K562 (cell line): ENCODE measurements at regions not wholly inside any gene's neighbourhood (a gene's known extent, or its start where the extent isn't known, plus 50 kb on each side); places are given as distances from the start of the nearest gene placed in this dataset.

Experiments used
- ATAC-seq: fragments of 200-7000 bp; cut with Tn5 transposase; 3 replicates; pipeline ENCODE4 v1.9.1; 2020; ENCODE audit warnings: moderate library complexity
- BruUV-seq: library from RNA; stranded (reverse); fragments of 400-500 nt; replicated peaks from 2 replicates; lab custom pipeline; 2021; lab: Mats Ljungman, UMichigan
- CTCF ChIA-PET: fragments of 300-600 bp; formaldehyde crosslinking; extraction: SDS; loops from one replicate; lab custom pipeline; 2021; ENCODE audit warnings: low intra/inter-chr PET ratio; lab: Yijun Ruan, JAX
- POLR2A ChIA-PET: fragments of 300-600, 350-650 bp; sonication (Branson Sonifier 250); formaldehyde crosslinking; extraction: SDS; loops from one replicate; lab custom pipeline; 2021; ENCODE audit warnings: antibody characterized with exemption, inconsistent platforms; lab: Yijun Ruan, JAX
- DNase-seq, 4 experiments: peaks; one replicate each; pipeline versions ENCODE4 v3.0.0 to v3.0.0-alpha.2; 2011 to 2018; ENCODE audit warnings: low spot score in 3 of 4, mixed read lengths in 3 of 4; ENCODE audit errors: extremely low read depth in 1 of 4
- FAIRE-seq: peaks from 2 replicates; lab custom pipeline; 2011; peaks lifted over from hg19 to GRCh38; lab: Jason Lieb, UNC
- H2AFZ ChIP-seq: 2 replicates; pipeline ENCODE4 v1.6.0; 2011; ENCODE audit warnings: low read depth, low read length, control low read depth, inconsistent platforms
- H3K27ac ChIP-seq: fragments of 200-600 bp; 3 replicates; pipeline ENCODE4 v1.8.0; 2011; ENCODE audit warnings: low read depth, mild to moderate bottlenecking, control low read depth, inconsistent platforms, low read length, moderate library complexity, mixed read lengths; ENCODE audit errors: extremely low read depth
- H3K27me3 ChIP-seq, 2 experiments: fragments of 300-600 bp in 1 of 2; 2 replicates in 1 of 2; 3 replicates in 1 of 2; pipeline versions ENCODE4 v1.6.0 to v1.8.0; 2011; ENCODE audit warnings: inconsistent platforms in 2 of 2, low read length in 2 of 2, mild to moderate bottlenecking in 1 of 2, mixed read lengths in 1 of 2, moderate library complexity in 1 of 2; ENCODE audit not compliant: control insufficient read depth in 2 of 2, insufficient read depth in 2 of 2
- H3K36me3 ChIP-seq: fragments of 300-600 bp; 3 replicates; pipeline ENCODE4 v1.8.0; 2011; ENCODE audit warnings: mild to moderate bottlenecking, low read length, inconsistent platforms; ENCODE audit not compliant: control insufficient read depth, insufficient read depth
- H3K4me1 ChIP-seq, 2 experiments: fragments of 200-600 bp in 1 of 2; replicated peaks in 1 of 2; 2 replicates in 1 of 2; 3 replicates in 1 of 2; pipeline versions ENCODE4 v1.5.1 to v1.8.0; 2011; ENCODE audit warnings: inconsistent platforms in 2 of 2, low read length in 2 of 2, mild to moderate bottlenecking in 1 of 2, mixed read lengths in 1 of 2, moderate library complexity in 1 of 2; ENCODE audit not compliant: control insufficient read depth in 2 of 2, insufficient read depth in 2 of 2
- H3K4me2 ChIP-seq: 2 replicates; pipeline ENCODE4 v1.6.1; 2011; ENCODE audit warnings: low read length, control low read depth, inconsistent platforms, mixed read lengths; ENCODE audit not compliant: insufficient read depth
- H3K4me3 ChIP-seq: fragments of 200-600 bp; sonication (generic), shearing (Covaris generic); 2 replicates; pipeline ENCODE4 v1.5.1; 2016; ENCODE audit warnings: control low read depth, inconsistent platforms
- H3K79me2 ChIP-seq: fragments of 200-600 bp; 3 replicates; pipeline ENCODE4 v1.8.0; 2011; ENCODE audit warnings: low read length, inconsistent platforms; ENCODE audit not compliant: control insufficient read depth, insufficient read depth
- H3K9ac ChIP-seq, 2 experiments: 2 replicates each; pipeline versions ENCODE4 v1.6.0 to v1.6.1; 2011; ENCODE audit warnings: low read depth in 2 of 2, low read length in 2 of 2, control low read depth in 1 of 2, inconsistent platforms in 1 of 2, mild to moderate bottlenecking in 1 of 2, mixed read lengths in 1 of 2; ENCODE audit not compliant: insufficient read depth in 1 of 2
- H3K9me1 ChIP-seq: one replicate; pipeline ENCODE4 v1.6.0; 2011; ENCODE audit warnings: inconsistent platforms, mild to moderate bottlenecking, low read length, moderate library complexity; ENCODE audit not compliant: control insufficient read depth, insufficient read depth
- H3K9me3 ChIP-seq: replicated peaks from 2 replicates; pipeline ENCODE4 v1.5.1; 2011; ENCODE audit warnings: low read depth, low read length, inconsistent platforms; ENCODE audit not compliant: control insufficient read depth, insufficient read depth
- H4K20me1 ChIP-seq: replicated peaks from 2 replicates; pipeline ENCODE4 v1.6.1; 2011; ENCODE audit warnings: low read length, inconsistent platforms, mixed read lengths; ENCODE audit not compliant: control insufficient read depth, insufficient read depth
- GTF2E2 ChIP-seq: fragments of 200-800 bp; sonication (Bioruptor generic); IDR thresholded peaks from 2 replicates; pipeline ENCODE4 v1.6.1; 2016; ENCODE audit warnings: missing genetic modification characterization, missing compliant biosample characterization
- HMBOX1 ChIP-seq: sonication (generic); IDR thresholded peaks from 2 replicates; pipeline ENCODE4 v1.6.1; 2016
- JUND ChIP-seq, 2 experiments: IDR thresholded peaks; 2 replicates in 1 of 2; 3 replicates in 1 of 2; pipeline ENCODE4 v1.6.1; 2011; ENCODE audit warnings: borderline replicate concordance in 2 of 2, low read depth in 2 of 2, low read length in 2 of 2, improper control_type of control experiment in 1 of 2, missing biosample characterization in 1 of 2, missing genetic modification characterization in 1 of 2, missing genetic modification reagents in 1 of 2
- LEF1 ChIP-seq: fragments of 450-650 bp; IDR thresholded peaks from 2 replicates; pipeline ENCODE4 v1.6.1; 2016; ENCODE audit warnings: mild to moderate bottlenecking
- MAFG ChIP-seq: fragments of 450-650 bp; conservative IDR thresholded peaks from 2 replicates; pipeline ENCODE4 v1.6.1; 2016; ENCODE audit warnings: missing genetic modification characterization, missing compliant biosample characterization
- MYBL2 ChIP-seq, 2 experiments: fragments of 450-650 bp in 1 of 2; sonication (generic) in 1 of 2; formaldehyde crosslinking in 1 of 2; IDR thresholded peaks; 2 replicates each; pipeline versions ENCODE4 v1.6.1 to v1.8.1; 2017 to 2022; ENCODE audit warnings: borderline replicate concordance in 1 of 2, inconsistent platforms in 1 of 2, low read depth in 1 of 2, mild to moderate bottlenecking in 1 of 2, missing genetic modification reagents in 1 of 2, moderate library complexity in 1 of 2
- NCOA4 ChIP-seq: fragments of 450-650 bp; IDR thresholded peaks from 2 replicates; pipeline ENCODE4 v1.6.1; 2018; ENCODE audit warnings: mild to moderate bottlenecking; ENCODE audit not compliant: partially characterized antibody
- PML ChIP-seq: IDR thresholded peaks from 2 replicates; pipeline ENCODE4 v1.6.1; 2012; ENCODE audit warnings: low read length, inconsistent platforms
- PYGO2 ChIP-seq: fragments of 450-650 bp; IDR thresholded peaks from 2 replicates; pipeline ENCODE4 v1.6.1; 2016; ENCODE audit warnings: mild to moderate bottlenecking, missing genetic modification characterization, moderate library complexity, missing compliant biosample characterization
- RBM15 ChIP-seq: fragments of 200-400 bp; formaldehyde crosslinking; IDR thresholded peaks from 2 replicates; pipeline ENCODE4 v1.6.1; 2018; ENCODE audit warnings: mild to moderate bottlenecking, low read length, moderate library complexity; ENCODE audit not compliant: insufficient read depth
- SMC3 ChIP-seq: conservative IDR thresholded peaks from 2 replicates; pipeline ENCODE4 v1.6.1; 2011; ENCODE audit warnings: low read depth, low read length, improper control_type of control experiment; ENCODE audit not compliant: insufficient read depth
- SP2 ChIP-seq: IDR thresholded peaks from 2 replicates; pipeline ENCODE4 v1.6.1; 2011; ENCODE audit warnings: mild to moderate bottlenecking, low read depth, low read length, moderate library complexity; ENCODE audit not compliant: poor library complexity, severe bottlenecking; ENCODE audit errors: extremely low read depth
- SPI1 ChIP-seq: IDR thresholded peaks from 2 replicates; pipeline ENCODE4 v1.6.1; 2011; ENCODE audit warnings: low read depth, low read length, control low read depth, borderline replicate concordance
- SRSF1 ChIP-seq: fragments of 200-400 bp; formaldehyde crosslinking; IDR thresholded peaks from 2 replicates; pipeline ENCODE4 v1.6.1; 2017; ENCODE audit warnings: mild to moderate bottlenecking, low read depth, low read length, moderate library complexity
- TEAD4 ChIP-seq, 2 experiments: sonication (generic) in 1 of 2; formaldehyde crosslinking in 1 of 2; IDR thresholded peaks; 2 replicates each; pipeline versions ENCODE4 v1.6.1 to v1.8.0; 2012 to 2022; ENCODE audit warnings: borderline replicate concordance in 1 of 2, inconsistent platforms in 1 of 2, low read length in 1 of 2, mild to moderate bottlenecking in 1 of 2, missing genetic modification reagents in 1 of 2
- WHSC1 ChIP-seq: IDR thresholded peaks from one replicate; pipeline ENCODE4 v1.6.1; 2012; ENCODE audit warnings: low read length, control low read depth, inconsistent platforms
- ZNF140 ChIP-seq: fragments of 250-450 bp; sonication (Bioruptor Pico); IDR thresholded peaks from 2 replicates; pipeline ENCODE4 v1.8.0; 2021; ENCODE audit warnings: moderate library complexity, mild to moderate bottlenecking, inconsistent platforms
- WGBS: fragments of 100-300 bp; shearing (Covaris generic); methylation state at CpG from one replicate; pipeline ENCODE4 v1.1.6; 2016; ENCODE audit warnings: low coverage, mixed read lengths; ENCODE audit not compliant: insufficient coverage; ENCODE audit errors: missing lambda C conversion rate; 5-methylcytosine and 5-hydroxymethylcytosine counted together
- in situ Hi-C: fragments of 300-500 bp; cut with MboI; formaldehyde crosslinking; loops from 4 replicates; pipeline ENCODE4 v1.15.0; 2018; ENCODE audit warnings: inconsistent platforms, mixed read lengths
- intact Hi-C: fragments of 100-400 bp; cut with micrococcal nuclease; formaldehyde crosslinking; loops from 2 replicates; pipeline ENCODE4 v1.14.2; 2022

GRCh38 chr13:109380457-109380856, 405.9 kb downstream of the IRS2 start:
- no peak for FAIRE-seq
- in situ Hi-C loops = no loop called here

More at GRCh38 chr13:109380457-109380856, 405.9 kb downstream of the IRS2 start:
- H3K4me1 ChIP-seq = no peaks in the 10 kb centered on the region
- WGBS = 3% methylated on average over 7 of the region's 7 CpGs
- ATAC-seq (no peak), DNase-seq (no peak)
- H3K9me3 ChIP-seq = no peaks in the 10 kb centered on the region
- no peak overlapping the region for H3K4me3 ChIP-seq
- no peaks in the 10 kb centered on the region for H3K79me2 ChIP-seq
- no peaks in the 10 kb centered on the region for H4K20me1 ChIP-seq
- POLR2A ChIA-PET = no interaction called here
- no TSS peak for BruUV-seq
- H3K9ac ChIP-seq = no peak overlapping the region
- no peak overlapping the region for H3K27ac ChIP-seq
- H2AFZ ChIP-seq = no peak overlapping the region
- CTCF ChIA-PET = no interaction called here
- H3K4me2 ChIP-seq = no peak overlapping the region
- no peaks in the 10 kb centered on the region for H3K36me3 ChIP-seq
- H3K9me1 ChIP-seq = no peaks in the 10 kb centered on the region
- no peak for TF ChIP-seq SMC3
- TF ChIP-seq SP2 = no peak
- no peak for TF ChIP-seq ZNF140 (CRISPR knock-in tag)
- no peak for TF ChIP-seq NCOA4
- TF ChIP-seq MYBL2 (IDR thresholded peaks at IDR 0.05; ENCODE audit: low read depth) = no peak
- no peak for TF ChIP-seq MYBL2 (CRISPR knock-in tag; IDR thresholded peaks at IDR 0.05; ENCODE audit: borderline replicate concordance)
- no peak for TF ChIP-seq GTF2E2
- TF ChIP-seq HMBOX1 = no peak
- TF ChIP-seq TEAD4 (IDR thresholded peaks at IDR 0.05; ENCODE audit: low read length) = no peak
- TF ChIP-seq TEAD4 (CRISPR knock-in tag; IDR thresholded peaks at IDR 0.05; ENCODE audit: borderline replicate concordance) = no peak
- no peak for TF ChIP-seq PYGO2 (tag)
- TF ChIP-seq JUND (IDR thresholded peaks at IDR 0.05; ENCODE audit: borderline replicate concordance, low read depth, low read length) = no peak
- no peak for TF ChIP-seq JUND (tag; IDR thresholded peaks at IDR 0.05; ENCODE audit: borderline replicate concordance, low read depth, low read length)
- TF ChIP-seq LEF1 = no peak
- no peak for TF ChIP-seq MAFG (tag)
- TF ChIP-seq PML = no peak
- no peak for TF ChIP-seq WHSC1
- no peak for TF ChIP-seq RBM15
- TF ChIP-seq SPI1 = no peak
- TF ChIP-seq SRSF1 = no peak
- intact Hi-C loops = no loop called here
- H3K27me3 ChIP-seq = no peaks in the 10 kb centered on the region
